Endothelial cell of umbilical vein (primary cell): ENCODE measurements at regions not wholly inside any gene's neighbourhood (a gene's known extent, or its start where the extent isn't known, plus 50 kb on each side); places are given as distances from the start of the nearest gene placed in this dataset.

Source experiments
- BruUV-seq: library from RNA; stranded (reverse); fragments of 400-500 nt; replicated peaks from 2 replicates; lab custom pipeline; 2021; lab: Mats Ljungman, UMichigan
- CTCF ChIA-PET: fragments of 300-600, 350-600 bp; sonication (Branson Sonifier 250); formaldehyde crosslinking; loops from one replicate; lab custom pipeline; 2021; ENCODE audit warnings: antibody characterized with exemption, inconsistent platforms; lab: Charles Lee
- POLR2A ChIA-PET: fragments of 300-600, 350-600 bp; sonication (Branson Sonifier 250); formaldehyde crosslinking; loops from one replicate; lab custom pipeline; 2021; ENCODE audit warnings: antibody characterized with exemption, inconsistent platforms; lab: Charles Lee
- DNase-seq: peaks from one replicate; pipeline ENCODE4 v3.0.0-alpha.2; 2011; ENCODE audit warnings: low read depth, low spot score
- FAIRE-seq: peaks from 2 replicates; lab custom pipeline; 2011; peaks lifted over from hg19 to GRCh38; lab: Jason Lieb, UNC
- H2AFZ ChIP-seq: 2 replicates; pipeline ENCODE4 v1.6.0; 2012; ENCODE audit warnings: low read depth, low read length, control low read depth, inconsistent platforms
- H3K27ac ChIP-seq: 2 replicates; pipeline ENCODE4 v1.5.1; 2011; ENCODE audit warnings: low read depth, mild to moderate bottlenecking, control low read depth, low read length, moderate library complexity; ENCODE audit not compliant: insufficient read depth
- H3K27me3 ChIP-seq, 2 experiments: 2 replicates each; pipeline versions ENCODE4 v1.6.0 to v1.6.1; 2011; ENCODE audit warnings: low read length in 2 of 2, mixed read lengths in 1 of 2; ENCODE audit not compliant: control insufficient read depth in 2 of 2, insufficient read depth in 2 of 2
- H3K36me3 ChIP-seq, 2 experiments: 2 replicates in 1 of 2; 3 replicates in 1 of 2; pipeline ENCODE4 v1.5.1; 2011; ENCODE audit warnings: low read length in 2 of 2, mild to moderate bottlenecking in 1 of 2, moderate library complexity in 1 of 2; ENCODE audit not compliant: control insufficient read depth in 2 of 2, insufficient read depth in 2 of 2; ENCODE audit errors: extremely low read depth in 1 of 2
- H3K4me1 ChIP-seq: 3 replicates; pipeline ENCODE4 v1.5.1; 2011; ENCODE audit warnings: mild to moderate bottlenecking, low read length; ENCODE audit not compliant: control insufficient read depth, insufficient read depth; ENCODE audit errors: extremely low read depth
- H3K4me2 ChIP-seq: 2 replicates; pipeline ENCODE4 v1.6.1; 2011; ENCODE audit warnings: low read length, control low read depth, mixed read lengths; ENCODE audit not compliant: insufficient read depth
- H3K4me3 ChIP-seq, 3 experiments: fragments of 200-600 bp in 1 of 3; sonication (generic), shearing (Covaris generic) in 1 of 3; replicated peaks in 1 of 3; 2 replicates each; pipeline ENCODE4 v1.5.1; 2011 to 2016; ENCODE audit warnings: control low read depth in 3 of 3, low read length in 3 of 3, mild to moderate bottlenecking in 2 of 3, inconsistent platforms in 1 of 3, low read depth in 1 of 3, moderate library complexity in 1 of 3; ENCODE audit not compliant: insufficient read depth in 1 of 3
- H3K79me2 ChIP-seq: 2 replicates; pipeline ENCODE4 v1.6.0; 2012; ENCODE audit warnings: low read length, inconsistent platforms; ENCODE audit not compliant: control insufficient read depth, insufficient read depth
- H3K9ac ChIP-seq: replicated peaks from 2 replicates; pipeline ENCODE3; 2011; ENCODE audit warnings: low read length, control low read depth; ENCODE audit not compliant: insufficient read depth; ENCODE audit errors: extremely low read depth
- H3K9me1 ChIP-seq: replicated peaks from 3 replicates; pipeline ENCODE4 v1.6.0; 2011; ENCODE audit warnings: mild to moderate bottlenecking, low read length; ENCODE audit not compliant: control insufficient read depth, insufficient read depth; ENCODE audit errors: extremely low read depth
- H3K9me3 ChIP-seq: replicated peaks from 2 replicates; pipeline ENCODE4 v1.5.1; 2012; ENCODE audit warnings: low read length, inconsistent platforms; ENCODE audit not compliant: control insufficient read depth, insufficient read depth
- H4K20me1 ChIP-seq: replicated peaks from 2 replicates; pipeline ENCODE3; 2011; ENCODE audit warnings: mild to moderate bottlenecking, low read length; ENCODE audit not compliant: control insufficient read depth, insufficient read depth; ENCODE audit errors: extremely low read depth
- FOS ChIP-seq: IDR thresholded peaks from 2 replicates; pipeline ENCODE4 v1.6.1; 2011; ENCODE audit warnings: mild to moderate bottlenecking, low read length, moderate library complexity, borderline replicate concordance; ENCODE audit not compliant: insufficient read depth
- GATA2 ChIP-seq: IDR thresholded peaks from 2 replicates; pipeline ENCODE4 v1.7.0; 2011; ENCODE audit warnings: low read depth, mild to moderate bottlenecking, moderate library complexity, mixed read lengths, low read length; ENCODE audit not compliant: insufficient read length, insufficient read depth
- JUN ChIP-seq: IDR thresholded peaks from 2 replicates; pipeline ENCODE4 v1.6.1; 2011; ENCODE audit warnings: borderline replicate concordance, low read depth; ENCODE audit not compliant: insufficient read length, insufficient read depth
- MYC ChIP-seq: IDR thresholded peaks from one replicate; pipeline ENCODE4 v1.6.1; 2011; ENCODE audit warnings: mild to moderate bottlenecking, low read depth, low read length
- dilution Hi-C: fragments of 300-500 bp; cut with MboI; formaldehyde crosslinking; loops from one replicate; pipeline ENCODE4 v1.15.0; 2019; ENCODE audit warnings: low sequenced_read_pairs; ENCODE audit not compliant: extremely low pct_ligation_motif_present
- intact Hi-C: fragments of 100-400 bp; cut with micrococcal nuclease; formaldehyde crosslinking; loops from one replicate; pipeline ENCODE4 v1.10.0; 2022
- TF ChIP-seq, protein P1 (sequence below): IDR thresholded peaks from 2 replicates; pipeline ENCODE4 v1.6.1; 2011; ENCODE audit not compliant: insufficient read depth, insufficient read length
- TF ChIP-seq, protein P2 (sequence below), 2 donors: IDR thresholded peaks; 1 replicate in 1 of 2; 2 replicates in 1 of 2; pipeline ENCODE4 v1.5.1; 2011; ENCODE audit warnings: low read length in 2 of 2, mild to moderate bottlenecking in 2 of 2, moderate library complexity in 2 of 2, control low read depth in 1 of 2, inconsistent platforms in 1 of 2, low read depth in 1 of 2; ENCODE audit not compliant: insufficient read depth in 1 of 2; ENCODE audit errors: extremely low read depth in 1 of 2

DNA sequence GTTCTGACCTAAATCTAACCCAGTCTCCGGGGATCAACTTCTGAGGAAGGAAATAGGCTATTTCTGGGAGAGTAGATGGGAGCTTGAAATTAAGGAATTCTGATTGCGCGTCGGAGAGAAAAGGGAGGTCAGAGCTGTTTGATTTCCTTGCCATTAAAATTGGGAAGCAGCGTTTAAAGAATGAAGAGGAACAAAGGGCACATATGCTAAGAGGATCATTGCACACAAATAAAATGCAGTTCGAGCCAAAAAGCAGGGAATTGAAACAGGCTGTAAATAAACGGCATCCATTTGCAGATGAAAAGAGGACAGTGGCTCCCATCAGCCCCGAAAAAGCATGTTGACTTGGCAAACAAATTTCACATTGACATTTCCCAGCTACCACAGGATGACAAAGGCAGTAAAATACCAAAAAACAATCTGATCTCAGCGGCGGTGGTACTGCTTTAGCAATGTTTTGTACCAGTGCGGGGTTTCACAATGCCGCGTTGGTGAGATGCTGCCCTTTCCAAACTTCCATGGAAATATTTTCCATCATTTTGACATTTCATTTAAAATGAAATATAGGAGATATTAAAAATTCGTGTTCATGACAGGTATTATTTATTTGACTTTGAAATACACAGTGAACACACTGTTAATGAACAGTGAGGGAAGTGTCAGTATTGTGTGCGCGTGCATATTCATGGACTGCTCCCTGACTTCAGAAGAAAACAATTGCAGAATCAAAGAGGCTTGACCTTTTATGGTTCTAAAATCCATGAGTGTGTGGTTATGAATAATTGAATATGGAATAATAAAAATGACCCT is 108.8 kb downstream of the SQOR start:
- H3K27me3 ChIP-seq, result no peaks in the 10 kb centered on the region
- DNase-seq (no peak), FAIRE-seq (no peak)
- H3K9me3 ChIP-seq, result no peaks in the 10 kb centered on the region
- ChIA-PET CTCF (no interaction called here), POLR2A (no interaction called here)
- H3K4me1 ChIP-seq, result no peaks in the 10 kb centered on the region
- no peak overlapping the region for H3K4me3 ChIP-seq
- no peak overlapping the region for H3K27ac ChIP-seq
- H2AFZ ChIP-seq, result no peak overlapping the region
- H3K9ac ChIP-seq, result no peak overlapping the region
- no peaks in the 10 kb centered on the region for H3K36me3 ChIP-seq
- no TSS peak for BruUV-seq
- no peaks in the 10 kb centered on the region for H3K79me2 ChIP-seq
- TF ChIP-seq GATA2, result no peak
- TF ChIP-seq, protein P1, sequence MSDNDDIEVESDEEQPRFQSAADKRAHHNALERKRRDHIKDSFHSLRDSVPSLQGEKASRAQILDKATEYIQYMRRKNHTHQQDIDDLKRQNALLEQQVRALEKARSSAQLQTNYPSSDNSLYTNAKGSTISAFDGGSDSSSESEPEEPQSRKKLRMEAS, result no peak
- no peak for TF ChIP-seq MYC
- TF ChIP-seq JUN, result no peak
- no peak for TF ChIP-seq FOS
- TF ChIP-seq, protein P2, sequence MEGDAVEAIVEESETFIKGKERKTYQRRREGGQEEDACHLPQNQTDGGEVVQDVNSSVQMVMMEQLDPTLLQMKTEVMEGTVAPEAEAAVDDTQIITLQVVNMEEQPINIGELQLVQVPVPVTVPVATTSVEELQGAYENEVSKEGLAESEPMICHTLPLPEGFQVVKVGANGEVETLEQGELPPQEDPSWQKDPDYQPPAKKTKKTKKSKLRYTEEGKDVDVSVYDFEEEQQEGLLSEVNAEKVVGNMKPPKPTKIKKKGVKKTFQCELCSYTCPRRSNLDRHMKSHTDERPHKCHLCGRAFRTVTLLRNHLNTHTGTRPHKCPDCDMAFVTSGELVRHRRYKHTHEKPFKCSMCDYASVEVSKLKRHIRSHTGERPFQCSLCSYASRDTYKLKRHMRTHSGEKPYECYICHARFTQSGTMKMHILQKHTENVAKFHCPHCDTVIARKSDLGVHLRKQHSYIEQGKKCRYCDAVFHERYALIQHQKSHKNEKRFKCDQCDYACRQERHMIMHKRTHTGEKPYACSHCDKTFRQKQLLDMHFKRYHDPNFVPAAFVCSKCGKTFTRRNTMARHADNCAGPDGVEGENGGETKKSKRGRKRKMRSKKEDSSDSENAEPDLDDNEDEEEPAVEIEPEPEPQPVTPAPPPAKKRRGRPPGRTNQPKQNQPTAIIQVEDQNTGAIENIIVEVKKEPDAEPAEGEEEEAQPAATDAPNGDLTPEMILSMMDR (IDR thresholded peaks at IDR 0.05; ENCODE audit: extremely low read depth in 1 of 2, insufficient read depth in 1 of 2, low read depth in 1 of 2, low read length in 2 of 2), result no peak
- dilution Hi-C loops (no loop called here), intact Hi-C loops (no loop called here)
- H3K4me2 ChIP-seq, result no peak overlapping the region
- H4K20me1 ChIP-seq, result no peaks in the 10 kb centered on the region
- no peaks in the 10 kb centered on the region for H3K9me1 ChIP-seq
